ENCODE measurements at regions not wholly inside any gene's neighbourhood (a gene's known extent, or its start where the extent isn't known, plus 50 kb on each side); places are given as distances from the start of the nearest gene placed in this dataset.

DNA sequence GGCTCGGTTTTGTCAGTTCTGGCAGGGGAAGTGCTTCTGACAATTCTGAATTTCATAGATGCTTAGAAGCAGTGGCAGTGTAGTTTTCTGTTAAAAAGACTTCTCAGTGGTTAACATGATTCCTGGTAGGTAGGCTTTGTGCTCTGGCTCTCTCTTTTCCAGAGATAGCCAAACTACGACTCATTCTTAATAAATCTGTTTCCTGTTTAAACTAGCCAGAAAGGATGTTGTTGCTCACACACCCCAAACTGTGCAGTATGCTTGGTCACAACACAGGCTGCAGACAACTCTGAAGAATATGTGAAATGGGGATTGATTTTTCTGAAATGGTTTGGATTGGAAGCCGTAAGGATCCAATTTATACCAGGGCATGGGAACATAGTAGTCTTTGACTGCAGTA is 711.5 kb downstream of the PCDH17 start:
- TF ChIP-seq, protein P1, sequence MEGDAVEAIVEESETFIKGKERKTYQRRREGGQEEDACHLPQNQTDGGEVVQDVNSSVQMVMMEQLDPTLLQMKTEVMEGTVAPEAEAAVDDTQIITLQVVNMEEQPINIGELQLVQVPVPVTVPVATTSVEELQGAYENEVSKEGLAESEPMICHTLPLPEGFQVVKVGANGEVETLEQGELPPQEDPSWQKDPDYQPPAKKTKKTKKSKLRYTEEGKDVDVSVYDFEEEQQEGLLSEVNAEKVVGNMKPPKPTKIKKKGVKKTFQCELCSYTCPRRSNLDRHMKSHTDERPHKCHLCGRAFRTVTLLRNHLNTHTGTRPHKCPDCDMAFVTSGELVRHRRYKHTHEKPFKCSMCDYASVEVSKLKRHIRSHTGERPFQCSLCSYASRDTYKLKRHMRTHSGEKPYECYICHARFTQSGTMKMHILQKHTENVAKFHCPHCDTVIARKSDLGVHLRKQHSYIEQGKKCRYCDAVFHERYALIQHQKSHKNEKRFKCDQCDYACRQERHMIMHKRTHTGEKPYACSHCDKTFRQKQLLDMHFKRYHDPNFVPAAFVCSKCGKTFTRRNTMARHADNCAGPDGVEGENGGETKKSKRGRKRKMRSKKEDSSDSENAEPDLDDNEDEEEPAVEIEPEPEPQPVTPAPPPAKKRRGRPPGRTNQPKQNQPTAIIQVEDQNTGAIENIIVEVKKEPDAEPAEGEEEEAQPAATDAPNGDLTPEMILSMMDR (tag by site-specific recombination; IDR thresholded peaks at IDR 0.05) = no peak
- TF ChIP-seq SP2 (tag by site-specific recombination; IDR thresholded peaks at IDR 0.05) (no peak), ZNF24 (tag by site-specific recombination; IDR thresholded peaks at IDR 0.05) (no peak), ZNF768 (tag by site-specific recombination; IDR thresholded peaks at IDR 0.05) (no peak), PRDM1 (tag by site-specific recombination; IDR thresholded peaks at IDR 0.05) (no peak)
- TF ChIP-seq, protein P2, sequence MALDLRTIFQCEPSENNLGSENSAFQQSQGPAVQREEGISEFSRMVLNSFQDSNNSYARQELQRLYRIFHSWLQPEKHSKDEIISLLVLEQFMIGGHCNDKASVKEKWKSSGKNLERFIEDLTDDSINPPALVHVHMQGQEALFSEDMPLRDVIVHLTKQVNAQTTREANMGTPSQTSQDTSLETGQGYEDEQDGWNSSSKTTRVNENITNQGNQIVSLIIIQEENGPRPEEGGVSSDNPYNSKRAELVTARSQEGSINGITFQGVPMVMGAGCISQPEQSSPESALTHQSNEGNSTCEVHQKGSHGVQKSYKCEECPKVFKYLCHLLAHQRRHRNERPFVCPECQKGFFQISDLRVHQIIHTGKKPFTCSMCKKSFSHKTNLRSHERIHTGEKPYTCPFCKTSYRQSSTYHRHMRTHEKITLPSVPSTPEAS (tag by site-specific recombination; IDR thresholded peaks at IDR 0.05) = no peak

All from HEK293 (cell line).